ENCODE measurements at regions not wholly inside any gene's neighbourhood (a gene's known extent, or its start where the extent isn't known, plus 50 kb on each side); places are given as distances from the start of the nearest gene placed in this dataset.

DNA sequence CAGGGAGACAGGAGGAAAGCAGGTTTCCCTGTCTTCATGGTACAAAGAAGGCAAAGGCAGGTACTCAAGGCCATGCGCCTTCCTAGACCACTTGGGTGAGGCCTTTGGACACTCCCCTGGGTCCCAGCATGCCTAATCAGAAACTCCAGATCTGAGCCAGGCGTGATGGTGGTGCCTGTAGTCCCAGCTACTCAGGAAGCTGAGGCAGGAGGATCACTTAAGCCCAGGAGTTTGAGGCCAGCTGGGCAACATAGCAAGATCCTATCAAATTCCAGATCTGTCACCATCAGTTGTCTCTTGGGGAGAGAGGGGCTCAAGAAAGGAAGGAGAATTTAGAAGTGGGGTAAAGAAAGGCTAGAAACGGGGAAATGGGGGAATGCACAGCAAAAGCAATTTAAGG lies 96.3 kb upstream of the SLC25A33 start:
- Mint-ChIP-seq H3K27ac (no peak overlapping the region), H3K36me3 (no peaks in the 10 kb centered on the region), H3K4me1 (0 out of 2 replicates have a peak, but pooled peaks cover under 1% of the 10 kb centered on the region), H3K4me3 (no peak overlapping the region), H3K27me3 (ENCODE audit: low read depth) (no peaks in the 10 kb centered on the region), H3K9me3 (no peaks in the 10 kb centered on the region)
- TF ChIP-seq ZNF138 (CRISPR knock-in tag; conservative IDR thresholded peaks at IDR 0.05) (no peak), SMAD4 (CRISPR knock-in tag; IDR thresholded peaks at IDR 0.05) (no peak), ZNF121 (CRISPR knock-in tag; IDR thresholded peaks at IDR 0.05) (no peak), MYBL2 (CRISPR knock-in tag; IDR thresholded peaks at IDR 0.05) (no peak), ARID4B (CRISPR knock-in tag; IDR thresholded peaks at IDR 0.05; ENCODE audit: borderline replicate concordance) (no peak), ZNF512 (CRISPR knock-in tag; IDR thresholded peaks at IDR 0.05; ENCODE audit: borderline replicate concordance) (no peak)
- ChIA-PET CTCF (no interaction called here), POLR2A (interaction anchor here (0.5 kb wide), 1 partner anchor 181 kb away, joined by 3 read pairs; no protein-coding TSS in a partner anchor)
- ATAC-seq, result no peak
- DNase-seq (ENCODE audit: low spot score), result no peak

GRCh38 chr1:9443913-9444445 lies 95.3 kb upstream of the SLC25A33 start:
- H3K27ac Mint-ChIP-seq, result peak overlapping the region; percentile 22; the same call in 1 of the 2 replicates
- no peaks in the 10 kb centered on the region for H3K27me3 Mint-ChIP-seq (ENCODE audit: low read depth)
- H3K4me1 Mint-ChIP-seq, result peaks cover 10% of the 10 kb centered on the region
- ChIA-PET CTCF (interaction anchor here (1.0 kb wide), 1 partner anchor 11 kb away, joined by 3 read pairs; no protein-coding TSS in a partner anchor), POLR2A (interaction anchor here (1.0 kb wide), 1 partner anchor 15 kb away, joined by 4 read pairs; no protein-coding TSS in a partner anchor)
- ATAC-seq (no peak), DNase-seq (ENCODE audit: low spot score) (no peak)
- no peaks in the 10 kb centered on the region for H3K9me3 Mint-ChIP-seq
- TF ChIP-seq E2F4 (CRISPR knock-in tag; IDR thresholded peaks at IDR 0.05; ENCODE audit: borderline replicate concordance, low read depth) (no peak), RELA (CRISPR knock-in tag; IDR thresholded peaks at IDR 0.05; ENCODE audit: borderline replicate concordance) (no peak), NR3C1 (CRISPR knock-in tag; conservative IDR thresholded peaks at IDR 0.05; ENCODE audit: low read depth) (no peak), ZNF232 (CRISPR knock-in tag; IDR thresholded peaks at IDR 0.05) (no peak), NFYB (CRISPR knock-in tag; conservative IDR thresholded peaks at IDR 0.05; ENCODE audit: low read depth) (no peak), MXD4 (CRISPR knock-in tag; IDR thresholded peaks at IDR 0.05; ENCODE audit: borderline replicate concordance) (no peak), GABPB1 (CRISPR knock-in tag; IDR thresholded peaks at IDR 0.05) (no peak)
- TF ChIP-seq, protein P1, sequence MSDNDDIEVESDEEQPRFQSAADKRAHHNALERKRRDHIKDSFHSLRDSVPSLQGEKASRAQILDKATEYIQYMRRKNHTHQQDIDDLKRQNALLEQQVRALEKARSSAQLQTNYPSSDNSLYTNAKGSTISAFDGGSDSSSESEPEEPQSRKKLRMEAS (CRISPR knock-in tag; IDR thresholded peaks at IDR 0.05), result no peak
- H3K4me3 Mint-ChIP-seq, result no peak overlapping the region
- H3K36me3 Mint-ChIP-seq, result no peaks in the 10 kb centered on the region

GRCh38 chr1:9444532-9444931 lies 94.7 kb upstream of the SLC25A33 start:
- ATAC-seq (no peak), DNase-seq (ENCODE audit: low spot score) (no peak)
- no peak overlapping the region for H3K4me3 Mint-ChIP-seq
- ChIA-PET POLR2A (interaction anchor here (1.0 kb wide), 1 partner anchor 16 kb away, joined by 4 read pairs; no protein-coding TSS in a partner anchor), CTCF (interaction anchor here (1.0 kb wide), 1 partner anchor 11 kb away, joined by 3 read pairs; no protein-coding TSS in a partner anchor)
- no peaks in the 10 kb centered on the region for H3K9me3 Mint-ChIP-seq
- no peak overlapping the region for H3K27ac Mint-ChIP-seq
- no peaks in the 10 kb centered on the region for H3K27me3 Mint-ChIP-seq (ENCODE audit: low read depth)
- peaks cover 12% of the 10 kb centered on the region for H3K4me1 Mint-ChIP-seq
- H3K36me3 Mint-ChIP-seq, result no peaks in the 10 kb centered on the region
- TF ChIP-seq ZNF263 (CRISPR knock-in tag; IDR thresholded peaks at IDR 0.05; ENCODE audit: low read depth) (no peak), ATF1 (CRISPR knock-in tag; IDR thresholded peaks at IDR 0.05) (no peak), ERG (CRISPR knock-in tag; IDR thresholded peaks at IDR 0.05) (no peak), ZBTB43 (CRISPR knock-in tag; IDR thresholded peaks at IDR 0.05) (no peak)
- TF ChIP-seq, protein P2, sequence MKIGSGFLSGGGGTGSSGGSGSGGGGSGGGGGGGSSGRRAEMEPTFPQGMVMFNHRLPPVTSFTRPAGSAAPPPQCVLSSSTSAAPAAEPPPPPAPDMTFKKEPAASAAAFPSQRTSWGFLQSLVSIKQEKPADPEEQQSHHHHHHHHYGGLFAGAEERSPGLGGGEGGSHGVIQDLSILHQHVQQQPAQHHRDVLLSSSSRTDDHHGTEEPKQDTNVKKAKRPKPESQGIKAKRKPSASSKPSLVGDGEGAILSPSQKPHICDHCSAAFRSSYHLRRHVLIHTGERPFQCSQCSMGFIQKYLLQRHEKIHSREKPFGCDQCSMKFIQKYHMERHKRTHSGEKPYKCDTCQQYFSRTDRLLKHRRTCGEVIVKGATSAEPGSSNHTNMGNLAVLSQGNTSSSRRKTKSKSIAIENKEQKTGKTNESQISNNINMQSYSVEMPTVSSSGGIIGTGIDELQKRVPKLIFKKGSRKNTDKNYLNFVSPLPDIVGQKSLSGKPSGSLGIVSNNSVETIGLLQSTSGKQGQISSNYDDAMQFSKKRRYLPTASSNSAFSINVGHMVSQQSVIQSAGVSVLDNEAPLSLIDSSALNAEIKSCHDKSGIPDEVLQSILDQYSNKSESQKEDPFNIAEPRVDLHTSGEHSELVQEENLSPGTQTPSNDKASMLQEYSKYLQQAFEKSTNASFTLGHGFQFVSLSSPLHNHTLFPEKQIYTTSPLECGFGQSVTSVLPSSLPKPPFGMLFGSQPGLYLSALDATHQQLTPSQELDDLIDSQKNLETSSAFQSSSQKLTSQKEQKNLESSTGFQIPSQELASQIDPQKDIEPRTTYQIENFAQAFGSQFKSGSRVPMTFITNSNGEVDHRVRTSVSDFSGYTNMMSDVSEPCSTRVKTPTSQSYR (CRISPR knock-in tag; IDR thresholded peaks at IDR 0.05), result no peak

All from WTC11 (cell line).